A549 (cell line): ENCODE measurements at regions not wholly inside any gene's neighbourhood (a gene's known extent, or its start where the extent isn't known, plus 50 kb on each side); places are given as distances from the start of the nearest gene placed in this dataset.

Experiments
- CHD4 ChIP-seq: fragments of 200-600 bp; sonication (generic); IDR thresholded peaks from 2 replicates; pipeline ENCODE4 v1.6.1; 2016; ENCODE audit warnings: antibody characterized with exemption, mild to moderate bottlenecking, borderline replicate concordance
- CTCF ChIP-seq: fragments of >200 bp; sonication (Bioruptor Twin); formaldehyde crosslinking; IDR thresholded peaks from 3 replicates; pipeline ENCODE4 v1.5.1; 2016
- ELK1 ChIP-seq: fragments of 150-350 bp; IDR thresholded peaks from 2 replicates; pipeline ENCODE4 v1.6.1; 2014; ENCODE audit warnings: low read depth, mild to moderate bottlenecking, low read length
- EP300 ChIP-seq, 2 experiments: fragments of >200 bp; sonication (Bioruptor Twin); formaldehyde crosslinking; IDR thresholded peaks; 2 replicates in 1 of 2; 3 replicates in 1 of 2; pipeline ENCODE4 v1.6.1; 2016 to 2017
- MAX ChIP-seq: IDR thresholded peaks from 2 replicates; pipeline ENCODE4 v1.6.1; 2012
- POLR2A ChIP-seq: IDR thresholded peaks from 2 replicates; pipeline ENCODE4 v1.6.1; 2012; ENCODE audit warnings: mild to moderate bottlenecking, low read length
- POLR2AphosphoS2 ChIP-seq: conservative IDR thresholded peaks from 2 replicates; pipeline ENCODE4 v1.6.1; 2012; ENCODE audit warnings: low read length, improper control_type of control experiment, inconsistent platforms

- TF ChIP-seq ELK1 (no peak), CHD4 (no peak), POLR2A (no peak), MAX (no peak), CTCF (no peak), EP300 (IDR thresholded peaks at IDR 0.05) (no peak), POLR2AphosphoS2 (no peak)
These were observed 862.0 kb upstream of the CXADR start for GRCh38 chr21:16650714-16651366.
